GM19463 (cell line): ENCODE measurements at regions not wholly inside any gene's neighbourhood (a gene's known extent, or its start where the extent isn't known, plus 50 kb on each side); places are given as distances from the start of the nearest gene placed in this dataset.
"Not testable (repeated sequence)": the region's sequence is repeated elsewhere in the genome, so short reads cannot be mapped to it uniquely, and the experiment has no call there.

Experiments used
- ATAC-seq: cut with Tn5 transposase; IDR thresholded peaks from one replicate; pipeline ENCODE4 v1.9.1; 2021; ENCODE audit warnings: mild to moderate bottlenecking, moderate library complexity; ENCODE audit not compliant: unreplicated experiment

GRCh38 chr14:105924951-105925591 lies 398.7 kb downstream of the TMEM121 start:
- no peak for ATAC-seq

GRCh38 chr14:105925615-105926372 lies 399.4 kb downstream of the TMEM121 start:
- no peak for ATAC-seq

GRCh38 chr14:105926373-105927095 lies 400.2 kb downstream of the TMEM121 start:
- no peak for ATAC-seq

DNA sequence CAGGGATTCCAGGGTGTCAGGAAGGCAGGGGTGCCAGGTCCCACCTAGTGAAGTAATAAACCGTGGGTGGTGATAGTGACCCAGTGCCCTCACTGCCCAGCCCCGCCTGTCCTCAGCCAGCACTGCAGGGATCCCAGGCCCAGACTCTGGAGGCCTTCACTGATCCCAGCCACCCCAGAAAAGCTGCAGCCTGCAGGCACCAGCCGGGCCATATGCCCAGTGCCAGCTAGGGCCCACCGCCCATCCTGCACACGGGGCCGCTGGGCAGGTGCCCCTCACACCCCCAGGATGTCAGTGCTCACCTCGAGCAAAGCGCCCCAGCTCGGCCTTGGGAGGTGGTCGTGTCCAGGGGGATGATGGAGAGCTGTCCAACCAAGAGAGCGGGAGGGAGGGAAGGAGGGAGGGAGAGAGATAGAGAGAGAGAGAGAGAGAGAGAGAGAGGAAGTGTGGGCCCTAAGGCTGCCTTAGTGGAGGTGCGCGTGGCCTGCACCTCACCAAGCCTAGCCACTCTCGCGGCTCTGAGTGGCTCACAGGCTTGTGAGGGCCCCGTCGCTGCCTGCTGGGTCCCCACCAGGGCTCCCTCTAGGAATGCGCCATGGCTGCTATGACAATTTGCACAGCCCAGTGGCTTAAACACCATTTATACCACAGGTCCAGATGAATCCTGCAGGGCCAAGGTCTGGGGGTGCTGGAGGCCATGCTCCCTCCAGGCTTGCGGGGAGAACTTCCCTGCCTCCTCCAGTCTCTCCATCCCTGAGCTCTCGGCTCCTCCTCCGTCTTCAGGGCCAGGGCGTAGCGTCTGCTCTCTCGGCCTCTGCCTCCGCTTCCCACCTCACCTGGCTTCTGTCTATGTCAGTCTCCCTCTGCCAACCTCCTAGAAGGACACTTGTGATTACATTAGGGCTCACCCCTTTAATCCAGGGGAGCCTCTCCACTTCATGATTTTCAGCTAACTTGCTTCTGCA lies 401.0 kb downstream of the TMEM121 start:
- ATAC-seq: no peak

DNA sequence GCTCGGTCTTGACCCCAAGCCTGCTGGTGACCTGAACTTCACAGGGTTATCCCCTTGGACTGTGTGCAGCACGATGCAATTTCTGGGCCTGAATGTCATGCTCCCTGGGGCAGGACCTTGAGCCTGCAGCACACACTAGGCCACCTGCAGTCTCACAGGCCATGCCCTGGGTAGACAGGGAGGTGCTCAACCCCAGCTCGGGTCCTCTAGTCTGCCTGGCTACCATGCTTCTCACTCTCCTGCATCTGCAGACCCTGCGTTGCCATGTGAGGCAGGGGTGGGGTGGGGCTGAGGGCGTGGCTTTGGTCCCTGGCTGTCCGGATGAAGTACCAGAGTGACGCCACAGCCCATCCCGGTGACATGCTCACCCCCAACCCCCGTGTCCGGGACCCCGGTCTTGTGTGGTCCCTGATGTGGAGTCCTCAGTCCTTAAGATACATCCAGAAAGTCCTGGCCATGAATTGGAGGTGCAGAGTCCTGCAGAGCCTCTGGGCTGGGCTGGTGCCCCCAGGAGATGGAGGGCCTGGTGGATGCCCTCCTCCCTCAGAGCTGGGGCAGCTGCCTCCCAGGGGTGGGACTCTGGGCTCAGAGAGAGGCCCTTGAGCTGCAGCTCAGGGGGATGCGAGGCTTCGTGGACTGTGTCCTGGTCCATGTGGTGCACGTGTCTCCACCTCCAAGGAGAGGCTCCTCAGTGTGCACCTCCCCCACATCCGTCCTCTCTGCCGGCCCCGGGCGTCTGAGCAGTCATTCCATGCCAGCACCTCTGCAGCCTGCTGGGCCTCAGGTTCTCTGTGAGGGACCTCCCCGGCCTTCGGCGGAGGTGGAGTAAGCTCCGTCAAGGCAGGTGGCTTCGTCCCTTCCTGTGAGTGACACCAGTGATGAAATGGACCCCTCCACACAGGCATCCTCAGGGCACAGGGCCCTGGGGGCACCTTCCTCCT lies 402.1 kb downstream of the TMEM121 start:
- not testable (repeated sequence) for ATAC-seq

DNA sequence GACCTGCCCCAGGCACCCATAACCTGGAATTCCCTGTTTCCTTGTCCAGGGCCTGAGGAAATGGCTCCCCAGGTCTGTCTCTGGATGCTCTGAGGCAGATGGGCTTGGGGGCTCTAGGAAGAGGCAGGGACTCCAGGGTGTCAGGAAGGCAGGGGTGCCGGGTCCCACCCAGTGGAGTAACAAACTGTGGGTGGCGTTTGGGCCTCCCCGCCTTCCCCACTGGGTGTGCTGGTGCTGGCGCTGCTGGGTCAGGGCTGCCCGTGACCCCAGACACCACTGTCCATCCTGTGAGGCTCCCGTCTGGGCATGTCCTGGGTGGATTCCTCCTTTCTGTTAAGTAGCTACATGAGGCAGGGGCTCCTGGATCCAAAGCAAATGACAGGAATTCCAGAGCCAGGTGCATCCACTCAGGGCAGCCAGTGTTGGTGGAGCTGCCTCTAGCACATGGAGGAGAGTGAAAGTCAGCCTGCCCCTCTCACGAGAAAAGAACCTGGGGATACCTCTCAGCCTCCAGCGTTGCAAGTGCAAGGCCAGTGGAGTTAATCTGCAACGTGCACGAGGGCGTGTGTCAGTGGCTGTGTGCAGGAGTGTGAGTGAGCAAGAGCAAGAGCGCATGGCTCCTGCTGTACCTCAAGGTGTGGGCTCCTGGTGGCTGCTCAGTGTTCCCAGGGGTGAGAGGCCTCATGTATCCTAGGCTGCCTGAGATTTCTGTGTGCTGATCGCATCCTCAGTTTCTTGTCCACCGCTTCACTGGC lies 403.1 kb downstream of the TMEM121 start:
- ATAC-seq: no peak

DNA sequence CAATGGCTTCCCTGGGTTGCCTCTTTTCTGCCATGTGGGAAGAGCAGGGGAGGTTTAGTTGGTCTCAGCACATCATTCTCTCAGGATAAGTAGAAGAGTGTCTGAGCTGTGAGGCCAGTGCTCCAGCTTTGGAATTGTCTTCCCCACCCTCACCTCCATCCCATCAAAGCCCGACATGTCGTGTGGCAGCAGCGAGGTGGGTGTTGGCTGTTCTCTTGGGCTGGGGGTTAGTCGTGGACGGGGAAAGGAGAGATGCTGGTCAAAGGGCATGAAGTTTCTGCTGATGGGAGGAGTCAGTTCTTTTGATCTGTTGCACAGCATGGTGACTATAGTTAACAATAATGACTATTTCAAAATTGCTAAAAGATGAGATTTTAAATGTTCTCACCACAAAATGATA lies 404.2 kb downstream of the TMEM121 start:
- no peak for ATAC-seq

- ATAC-seq: no peak
Observed at GRCh38 chr14:105931808-105932483, 405.6 kb downstream of the TMEM121 start.

- no peak for ATAC-seq
Observed at GRCh38 chr14:105933238-105933637, 406.9 kb downstream of the TMEM121 start.

DNA sequence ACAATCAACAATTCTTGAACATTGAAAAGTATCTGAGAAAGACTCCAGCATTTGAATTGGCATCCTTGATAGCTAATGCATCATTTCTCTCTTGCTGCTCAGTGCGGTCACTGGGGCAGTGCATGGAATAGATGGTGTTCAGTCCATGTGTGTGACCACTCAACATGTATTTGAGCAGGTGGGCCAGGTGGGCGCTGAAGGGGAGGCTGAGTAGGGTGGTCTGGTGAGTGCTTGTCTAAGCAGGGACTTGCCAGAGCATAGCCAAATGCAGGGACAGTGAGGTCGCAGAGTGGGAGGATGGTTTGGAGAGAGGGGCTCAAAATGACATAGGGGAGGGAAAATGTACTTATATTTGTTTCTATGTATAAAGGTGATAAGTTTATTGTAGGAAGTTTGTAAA lies 409.0 kb downstream of the TMEM121 start:
- no peak for ATAC-seq

DNA sequence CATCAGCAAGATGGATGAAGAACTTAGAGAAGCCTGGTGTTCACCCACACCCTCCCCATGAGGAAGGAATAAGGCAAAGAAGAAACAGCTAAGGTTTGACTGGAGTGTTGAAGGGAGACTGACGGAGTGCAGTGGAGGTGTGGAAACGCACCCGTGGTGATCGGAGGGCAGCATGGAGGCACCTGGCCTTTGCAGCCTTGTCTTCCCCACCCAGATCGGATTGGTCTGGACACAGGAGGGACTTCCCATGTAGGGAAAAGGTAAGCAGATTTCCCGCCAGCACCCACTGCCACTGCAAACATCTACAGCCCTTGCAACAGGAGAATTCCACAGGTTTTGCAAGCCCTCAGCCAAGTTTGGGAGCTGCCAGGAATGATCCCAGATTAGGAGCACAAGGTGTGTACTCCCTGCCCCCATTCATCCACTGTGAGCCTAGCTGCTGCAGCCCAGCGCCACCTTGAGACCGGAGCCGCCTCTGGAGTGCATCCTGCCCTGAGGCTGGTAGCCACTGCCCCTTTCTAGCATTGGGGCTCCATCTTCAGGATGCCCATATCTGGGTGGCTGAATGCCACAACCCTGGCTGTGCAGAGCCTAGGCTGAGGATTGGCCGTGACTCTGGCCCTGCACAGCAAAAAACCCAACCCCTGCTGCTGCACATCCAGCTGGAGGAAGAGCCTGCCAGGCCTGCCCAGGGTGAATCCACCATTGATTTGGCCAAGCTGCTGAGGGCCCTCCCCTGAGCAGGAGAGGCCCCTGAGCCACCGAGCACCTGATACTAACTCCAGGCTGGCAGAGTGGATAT lies 411.1 kb downstream of the TMEM121 start:
- ATAC-seq: no peak

GRCh38 chr14:105938055-105938863 lies 411.9 kb downstream of the TMEM121 start:
- ATAC-seq: no peak

- ATAC-seq: no peak
Observed at GRCh38 chr14:105938959-105939358, 412.6 kb downstream of the TMEM121 start.

- no peak for ATAC-seq
Observed at GRCh38 chr14:105939810-105940508, 413.6 kb downstream of the TMEM121 start.

DNA sequence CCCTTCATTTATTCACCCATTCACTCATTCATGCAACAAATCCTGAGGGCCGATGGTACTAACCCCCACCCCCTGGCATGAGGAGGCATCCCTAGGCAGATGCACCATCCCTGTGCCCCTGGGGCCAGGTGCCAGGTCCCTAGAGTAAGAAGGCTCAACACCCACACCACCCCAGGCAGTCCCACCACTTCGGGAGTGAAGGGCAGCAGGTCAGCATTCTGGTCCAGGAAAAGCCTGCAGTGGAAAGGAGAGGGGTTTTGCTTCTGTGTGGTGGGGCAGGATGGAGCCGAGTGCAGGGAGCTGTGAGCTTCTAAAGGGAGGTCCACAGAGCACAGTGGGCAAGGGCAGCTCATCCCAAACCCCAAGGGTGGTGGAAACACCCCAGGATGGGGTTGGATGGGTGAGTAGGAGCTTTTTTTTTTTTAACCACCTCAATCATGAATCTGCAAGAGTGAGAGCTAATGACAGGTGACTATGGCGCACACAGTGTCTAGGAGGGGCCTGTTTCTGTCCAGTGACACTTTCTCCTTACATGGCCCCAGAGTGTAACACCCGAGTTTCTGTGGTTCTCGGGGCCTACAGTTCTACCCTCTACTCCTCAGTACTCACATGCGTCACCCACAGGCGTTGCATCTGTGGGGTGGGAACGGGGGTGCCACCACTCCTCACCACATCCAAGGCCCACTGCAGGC lies 414.3 kb downstream of the TMEM121 start:
- ATAC-seq: no peak
